Uterus (tissue), 3 donors: ENCODE measurements at regions not wholly inside any gene's neighbourhood (a gene's known extent, or its start where the extent isn't known, plus 50 kb on each side); places are given as distances from the start of the nearest gene placed in this dataset.

Experiments
- DNase-seq, 2 donors: peaks; one replicate each; pipeline ENCODE4 v3.0.0-alpha.2; 2019 to 2020
- H3K27ac ChIP-seq, 2 donors: fragments of 200-600 bp; sonication (generic); 1 replicate in 1 of 2; 2 replicates in 1 of 2; pipeline ENCODE4 v1.5.1; 2016 to 2018
- H3K27me3 ChIP-seq, 2 donors: fragments of 200-600 bp; sonication (generic); one replicate each; pipeline ENCODE4 v1.5.1; 2018 to 2019; ENCODE audit warnings: control low read depth in 1 of 2
- H3K36me3 ChIP-seq, 2 donors: fragments of 200-600 bp; sonication (generic); one replicate each; pipeline ENCODE4 v1.5.1; 2019; ENCODE audit warnings: control low read depth in 1 of 2
- H3K4me1 ChIP-seq, 2 donors: fragments of 200-600 bp; sonication (generic); one replicate each; pipeline ENCODE4 v1.5.1; 2018 to 2019; ENCODE audit warnings: control low read depth in 1 of 2
- H3K4me3 ChIP-seq, 2 donors: fragments of 200-600 bp; sonication (generic); 1 replicate in 1 of 2; 2 replicates in 1 of 2; pipeline ENCODE4 v1.5.1; 2018 to 2019; ENCODE audit warnings: mild to moderate bottlenecking in 1 of 2
- H3K9me3 ChIP-seq, 2 donors: fragments of 200-600 bp; sonication (generic); one replicate each; pipeline ENCODE4 v1.5.1; 2019; ENCODE audit warnings: control low read depth in 1 of 2
- POLR2A ChIP-seq, 2 donors: fragments of 450-650 bp; IDR thresholded peaks; one replicate each; pipeline ENCODE4 v1.6.1; 2016; ENCODE audit warnings: antibody characterized with exemption in 2 of 2, mild to moderate bottlenecking in 1 of 2, moderate library complexity in 1 of 2
- intact Hi-C: fragments of 100-400 bp; cut with DNase I; formaldehyde crosslinking; loops from one replicate; pipeline ENCODE4 v1.15.1; 2023; ENCODE audit warnings: low total_unique reads
- TF ChIP-seq, protein P1 (sequence below), 4 experiments: fragments of 200-600 bp in 2 of 4; fragments of 450-650 bp in 2 of 4; sonication (generic) in 2 of 4; IDR thresholded peaks; one replicate each; pipeline ENCODE4 v1.5.1; 2016 to 2019; ENCODE audit warnings: antibody characterized with exemption in 4 of 4, mild to moderate bottlenecking in 2 of 4, moderate library complexity in 1 of 4
- donor health status: DM: yes; HTN: yes; CAD: no.

DNA sequence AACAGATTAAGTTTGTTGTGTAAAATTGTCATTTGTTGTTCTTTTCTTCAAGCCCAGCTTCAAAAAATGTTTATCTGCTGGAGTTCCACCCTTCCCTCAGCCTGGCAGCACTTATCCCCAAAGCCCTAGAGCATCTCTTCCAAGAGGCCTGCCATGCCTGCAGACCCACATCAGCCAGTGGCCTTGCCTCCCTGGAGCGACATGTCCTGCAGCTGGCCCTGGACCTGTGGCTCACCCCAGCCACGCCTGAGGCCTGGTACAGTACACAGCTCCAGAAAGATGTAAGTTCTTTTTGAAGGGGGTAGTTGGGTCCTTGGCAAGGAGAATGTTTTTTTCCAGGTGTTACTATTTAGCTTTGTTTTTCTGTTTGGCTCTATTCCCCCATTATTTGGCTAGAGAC, 124.8 kb downstream of the CD164 start:
- Histone ChIP-seq H3K27ac (no peak overlapping the region), H3K4me3 (no peak overlapping the region), H3K9me3 (no peaks in the 10 kb centered on the region), H3K4me1 (peaks cover 0 to under 1% of the 10 kb centered on the region in 2 donors), H3K27me3 (no peaks in the 10 kb centered on the region), H3K36me3 (no peaks in the 10 kb centered on the region)
- intact Hi-C loops: no loop called here
- DNase-seq: no peak
- TF ChIP-seq POLR2A (IDR thresholded peaks at IDR 0.05): no peak
- TF ChIP-seq, protein P1, sequence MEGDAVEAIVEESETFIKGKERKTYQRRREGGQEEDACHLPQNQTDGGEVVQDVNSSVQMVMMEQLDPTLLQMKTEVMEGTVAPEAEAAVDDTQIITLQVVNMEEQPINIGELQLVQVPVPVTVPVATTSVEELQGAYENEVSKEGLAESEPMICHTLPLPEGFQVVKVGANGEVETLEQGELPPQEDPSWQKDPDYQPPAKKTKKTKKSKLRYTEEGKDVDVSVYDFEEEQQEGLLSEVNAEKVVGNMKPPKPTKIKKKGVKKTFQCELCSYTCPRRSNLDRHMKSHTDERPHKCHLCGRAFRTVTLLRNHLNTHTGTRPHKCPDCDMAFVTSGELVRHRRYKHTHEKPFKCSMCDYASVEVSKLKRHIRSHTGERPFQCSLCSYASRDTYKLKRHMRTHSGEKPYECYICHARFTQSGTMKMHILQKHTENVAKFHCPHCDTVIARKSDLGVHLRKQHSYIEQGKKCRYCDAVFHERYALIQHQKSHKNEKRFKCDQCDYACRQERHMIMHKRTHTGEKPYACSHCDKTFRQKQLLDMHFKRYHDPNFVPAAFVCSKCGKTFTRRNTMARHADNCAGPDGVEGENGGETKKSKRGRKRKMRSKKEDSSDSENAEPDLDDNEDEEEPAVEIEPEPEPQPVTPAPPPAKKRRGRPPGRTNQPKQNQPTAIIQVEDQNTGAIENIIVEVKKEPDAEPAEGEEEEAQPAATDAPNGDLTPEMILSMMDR (IDR thresholded peaks at IDR 0.05): no peak

DNA sequence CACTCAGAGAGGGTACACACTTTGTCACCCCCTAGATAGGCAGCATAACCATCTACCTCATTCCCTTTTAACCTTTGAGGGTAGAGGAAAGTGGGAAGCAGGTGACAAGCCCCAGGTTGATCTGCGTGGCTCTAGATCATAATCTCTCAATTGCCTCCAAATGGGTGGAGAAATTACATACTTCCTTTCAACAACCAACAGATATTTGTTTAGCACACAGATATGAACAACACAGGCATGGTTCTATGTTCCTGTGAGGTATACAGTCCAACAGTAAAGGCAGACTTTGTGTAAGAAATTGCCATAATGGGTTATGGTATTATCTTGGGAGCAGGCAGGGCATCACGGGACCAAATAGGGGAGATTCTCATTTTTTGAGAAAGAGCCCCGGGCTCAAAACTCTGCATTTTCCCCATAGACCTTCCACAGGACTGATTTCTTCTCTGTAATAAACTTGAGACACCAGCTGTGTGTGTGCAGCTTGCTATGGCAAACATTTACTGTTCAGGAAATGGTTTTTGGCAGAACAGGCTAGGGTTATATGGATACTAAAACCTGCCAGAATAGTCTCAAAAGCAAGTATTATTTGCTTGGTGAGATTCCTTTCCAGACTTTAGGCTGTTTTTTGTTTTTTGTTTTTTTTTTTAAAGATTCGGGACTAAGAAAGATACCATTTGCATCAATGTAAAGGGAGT, 126.2 kb downstream of the CD164 start:
- intact Hi-C loops: no loop called here
- H3K4me3 ChIP-seq: no peak overlapping the region
- no peak for DNase-seq
- no peaks in the 10 kb centered on the region for H3K36me3 ChIP-seq
- TF ChIP-seq, protein P1 (IDR thresholded peaks at IDR 0.05): no peak
- TF ChIP-seq POLR2A (IDR thresholded peaks at IDR 0.05): no peak
- H3K9me3 ChIP-seq: no peaks in the 10 kb centered on the region
- peaks cover 0 to 9% of the 10 kb centered on the region in 2 donors for H3K4me1 ChIP-seq
- H3K27me3 ChIP-seq: no peaks in the 10 kb centered on the region
- H3K27ac ChIP-seq: no peak overlapping the region

DNA sequence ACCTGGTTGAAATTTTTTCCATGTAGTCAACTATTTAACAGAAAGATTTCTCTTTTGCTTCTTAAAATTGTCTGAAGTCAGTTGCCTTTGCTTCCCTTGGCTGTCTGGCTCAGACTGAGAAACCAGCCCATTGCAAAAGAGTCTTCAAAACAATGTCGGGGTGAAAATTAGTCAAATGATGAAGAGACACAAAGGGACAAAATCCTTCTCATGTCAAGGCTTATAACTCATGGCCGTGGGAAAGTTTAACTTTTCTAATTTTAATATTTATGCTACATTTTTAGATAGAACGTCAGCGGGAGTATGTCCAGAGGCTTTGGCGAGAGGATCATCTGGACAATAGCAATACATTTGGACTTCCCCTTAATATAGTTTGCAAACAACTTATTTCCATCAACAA, 127.2 kb downstream of the CD164 start:
- Histone ChIP-seq H3K27ac (no peak overlapping the region), H3K27me3 (no peaks in the 10 kb centered on the region), H3K9me3 (no peaks in the 10 kb centered on the region), H3K4me3 (no peak overlapping the region), H3K36me3 (no peaks in the 10 kb centered on the region), H3K4me1 (peaks cover 0 to 9% of the 10 kb centered on the region in 2 donors)
- intact Hi-C loops: no loop called here
- TF ChIP-seq POLR2A (IDR thresholded peaks at IDR 0.05): no peak
- TF ChIP-seq, protein P1 (IDR thresholded peaks at IDR 0.05): no peak
- no peak for DNase-seq

DNA sequence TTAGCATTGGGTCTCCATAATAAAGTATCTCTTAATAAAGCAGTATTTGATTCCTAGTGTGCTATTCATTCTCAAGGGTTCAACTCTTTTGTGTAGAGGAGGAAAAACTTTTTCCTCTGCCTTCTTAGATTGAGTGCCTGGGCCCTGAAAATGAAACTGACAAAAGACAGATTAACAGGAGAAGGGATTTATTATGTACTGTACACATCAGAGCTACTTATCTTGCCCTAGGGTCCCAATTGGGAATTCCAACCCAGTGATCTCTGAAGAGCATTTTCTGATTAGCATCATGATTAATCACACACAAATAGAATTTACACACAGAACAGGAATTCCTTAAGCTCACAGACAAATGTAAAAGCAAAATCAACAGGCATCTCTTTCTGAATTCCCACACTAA, 128.9 kb downstream of the CD164 start:
- Histone ChIP-seq H3K4me1 (peaks cover 0 to 9% of the 10 kb centered on the region in 2 donors), H3K9me3 (no peaks in the 10 kb centered on the region), H3K36me3 (no peaks in the 10 kb centered on the region), H3K4me3 (no peak overlapping the region), H3K27me3 (no peaks in the 10 kb centered on the region), H3K27ac (no peak overlapping the region)
- TF ChIP-seq POLR2A (IDR thresholded peaks at IDR 0.05): no peak
- TF ChIP-seq, protein P1 (IDR thresholded peaks at IDR 0.05): no peak
- intact Hi-C loops: no loop called here
- DNase-seq: no peak

DNA sequence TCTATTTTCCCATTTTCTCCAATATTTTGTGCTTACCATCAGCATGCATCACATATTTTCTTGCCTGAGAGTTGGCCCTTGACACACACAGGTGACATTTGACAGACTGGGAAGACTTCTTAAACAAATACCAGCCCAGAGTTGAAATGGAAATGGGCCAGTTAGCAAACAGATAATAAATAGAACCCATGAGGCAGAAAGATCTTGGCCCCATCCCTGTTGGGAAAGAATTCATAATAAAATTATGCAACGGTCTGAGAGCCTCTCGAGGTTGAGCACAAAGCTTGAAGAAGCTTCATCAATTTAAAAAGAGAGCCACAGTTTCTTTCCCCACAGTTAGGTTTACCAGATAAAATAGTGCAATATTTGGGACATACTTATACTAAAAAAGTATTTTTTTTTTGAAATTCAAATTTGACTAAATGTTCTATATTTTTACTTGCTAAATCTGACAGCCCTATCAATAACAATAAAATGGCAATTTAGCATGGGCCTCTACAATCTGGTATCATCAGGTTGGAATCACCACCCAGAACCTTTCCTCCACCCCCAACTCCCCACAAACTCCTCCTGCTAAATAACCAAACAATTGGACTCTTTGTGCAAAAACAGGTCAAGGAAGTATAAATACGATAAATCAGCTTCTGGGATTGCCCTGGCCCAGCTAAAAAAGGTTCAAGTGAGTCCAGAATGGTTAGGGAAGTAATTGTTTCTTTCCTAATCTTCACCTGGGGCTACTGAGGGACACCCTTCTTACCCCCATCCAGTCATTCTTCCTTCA, 129.8 kb downstream of the CD164 start:
- H3K9me3 ChIP-seq: no peaks in the 10 kb centered on the region

More for the DNA sequence above, 129.8 kb downstream of the CD164 start:
- intact Hi-C loops: no loop called here
- Histone ChIP-seq H3K36me3 (no peaks in the 10 kb centered on the region), H3K27ac (no peak overlapping the region), H3K27me3 (no peaks in the 10 kb centered on the region), H3K4me3 (no peak overlapping the region), H3K4me1 (peaks cover 0 to 9% of the 10 kb centered on the region in 2 donors)
- TF ChIP-seq, protein P1 (IDR thresholded peaks at IDR 0.05): no peak
- no peak for TF ChIP-seq POLR2A (IDR thresholded peaks at IDR 0.05)
- DNase-seq: no peak
